ENCODE measurements at regions not wholly inside any gene's neighbourhood (a gene's known extent, or its start where the extent isn't known, plus 50 kb on each side); places are given as distances from the start of the nearest gene placed in this dataset.
A peak's percentile ranks its signal among the peaks of the same experiment; 100 is the strongest.

DNA sequence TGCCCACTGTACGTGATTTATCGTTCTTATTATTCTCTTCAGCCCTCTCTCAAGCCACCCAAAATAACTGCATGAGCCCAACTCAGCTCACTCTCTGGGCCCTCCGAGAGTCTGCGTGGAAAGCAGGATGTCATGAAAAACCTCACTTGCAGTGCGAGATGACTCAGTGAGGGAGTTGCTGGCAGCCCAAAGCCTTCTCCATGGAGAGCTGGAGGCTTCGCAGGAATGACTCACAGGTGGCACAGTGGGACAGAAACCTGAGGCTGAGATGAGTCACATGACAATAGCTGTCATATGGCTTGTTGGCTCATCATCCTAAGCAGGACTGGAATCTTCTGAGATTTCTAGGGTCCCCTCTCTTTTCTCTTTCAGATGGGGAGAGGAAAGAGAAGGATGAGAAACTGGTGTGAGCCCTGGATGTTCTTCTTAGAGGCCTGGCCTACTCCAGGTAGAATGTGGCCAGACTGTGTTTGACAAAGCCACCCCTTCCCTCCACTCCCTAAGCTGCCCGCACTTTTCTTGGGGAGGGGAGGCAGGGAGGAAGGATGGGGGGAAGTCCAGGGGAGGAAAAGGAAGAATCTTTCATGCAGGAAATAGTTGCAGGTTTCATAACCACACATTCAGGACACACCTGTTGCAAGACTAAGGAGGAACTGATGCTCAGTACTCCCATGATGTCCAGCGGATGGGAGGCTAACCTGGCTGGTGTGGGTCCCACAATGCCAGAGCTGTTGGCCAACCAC lies 160.6 kb upstream of the RPL38 start:
- no peak for TF ChIP-seq CTCF (IDR thresholded peaks at IDR 0.05)
- DNase-seq (no peak), ATAC-seq (no peak)
- no peak overlapping the region for H3K27ac ChIP-seq
- H3K36me3 ChIP-seq: no peaks in the 10 kb centered on the region
- peaks cover 4% of the 10 kb centered on the region for H3K27me3 ChIP-seq (ENCODE audit: low read depth)
- H3K9me3 ChIP-seq: no peaks in the 10 kb centered on the region
- H3K4me1 ChIP-seq: no peaks in the 10 kb centered on the region
- intact Hi-C loops (cut with DNase I): no loop called here
- H3K4me3 ChIP-seq: no peak overlapping the region

DNA sequence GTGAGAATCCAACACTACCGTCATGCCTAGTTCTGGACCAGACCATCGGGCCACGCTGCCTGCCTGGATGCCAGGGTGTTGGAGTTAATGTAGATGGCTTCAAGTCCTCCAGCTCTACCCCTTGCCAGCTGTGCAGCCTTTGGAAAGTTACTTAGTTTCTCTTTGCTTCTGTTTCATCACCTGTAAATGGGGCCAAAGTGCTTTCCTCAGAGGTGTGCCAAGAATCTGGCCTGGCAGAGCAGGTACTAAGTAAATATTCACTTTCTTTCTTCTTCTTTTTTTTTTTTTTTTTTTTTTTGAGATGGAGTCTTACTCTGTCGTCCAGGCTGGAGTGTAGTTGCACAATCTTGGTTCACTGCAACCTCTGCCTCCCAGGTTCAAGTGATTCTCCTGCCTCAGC lies 159.5 kb upstream of the RPL38 start:
- Histone ChIP-seq H3K27ac (no peak overlapping the region), H3K4me1 (no peaks in the 10 kb centered on the region), H3K36me3 (no peaks in the 10 kb centered on the region), H3K27me3 (ENCODE audit: low read depth) (peaks cover 10% of the 10 kb centered on the region), H3K9me3 (no peaks in the 10 kb centered on the region), H3K4me3 (no peak overlapping the region)
- TF ChIP-seq CTCF (IDR thresholded peaks at IDR 0.05): no peak
- peak; percentile 75 for ATAC-seq
- intact Hi-C loops (cut with DNase I): no loop called here
- no peak for DNase-seq

- peaks cover 28% of the 10 kb centered on the region for H3K27me3 ChIP-seq (ENCODE audit: low read depth)
- TF ChIP-seq CTCF (IDR thresholded peaks at IDR 0.05): no peak
- H3K9me3 ChIP-seq: no peaks in the 10 kb centered on the region
- ATAC-seq (no peak), DNase-seq (no peak)
- no peak overlapping the region for H3K4me3 ChIP-seq
- H3K36me3 ChIP-seq: no peaks in the 10 kb centered on the region
- no peaks in the 10 kb centered on the region for H3K4me1 ChIP-seq
- intact Hi-C loops (cut with DNase I): no loop called here
- no peak overlapping the region for H3K27ac ChIP-seq
These were observed 157.7 kb upstream of the RPL38 start for GRCh38 chr17:74045608-74046280.

- peaks cover 31% of the 10 kb centered on the region for H3K27me3 ChIP-seq (ENCODE audit: low read depth)
These were observed 154.1 kb upstream of the RPL38 start for GRCh38 chr17:74049167-74049966.

More at GRCh38 chr17:74049167-74049966, 154.1 kb upstream of the RPL38 start:
- no peaks in the 10 kb centered on the region for H3K9me3 ChIP-seq
- no peaks in the 10 kb centered on the region for H3K36me3 ChIP-seq
- no peak for TF ChIP-seq CTCF (IDR thresholded peaks at IDR 0.05)
- ATAC-seq (no peak), DNase-seq (no peak)
- no peak overlapping the region for H3K4me3 ChIP-seq
- no peak overlapping the region for H3K27ac ChIP-seq
- intact Hi-C loops (cut with DNase I): no loop called here
- no peaks in the 10 kb centered on the region for H3K4me1 ChIP-seq
